ENCODE measurements at regions not wholly inside any gene's neighbourhood (a gene's known extent, or its start where the extent isn't known, plus 50 kb on each side); places are given as distances from the start of the nearest gene placed in this dataset.

- TF ChIP-seq ARID4B (CRISPR knock-in tag; IDR thresholded peaks at IDR 0.05; ENCODE audit: borderline replicate concordance): no peak
- TF ChIP-seq ZNF232 (CRISPR knock-in tag; IDR thresholded peaks at IDR 0.05): no peak
- no peak for TF ChIP-seq CBFB (CRISPR knock-in tag; IDR thresholded peaks at IDR 0.05; ENCODE audit: low read depth)
- TF ChIP-seq ZSCAN18 (CRISPR knock-in tag; IDR thresholded peaks at IDR 0.05): no peak
- TF ChIP-seq RORB (CRISPR knock-in tag; IDR thresholded peaks at IDR 0.05): no peak
- TF ChIP-seq ZNF281 (CRISPR knock-in tag; IDR thresholded peaks at IDR 0.05): no peak
These were observed 1052.8 kb upstream of the TMEM132C start (continued) for GRCh38 chr12:127214186-127214585.

- TF ChIP-seq IRF2 (CRISPR knock-in tag; IDR thresholded peaks at IDR 0.05; ENCODE audit: borderline replicate concordance, low read depth): no peak
- TF ChIP-seq ZNF423 (CRISPR knock-in tag; IDR thresholded peaks at IDR 0.05): no peak
- no peak for TF ChIP-seq EMX1 (CRISPR knock-in tag; IDR thresholded peaks at IDR 0.05)
- TF ChIP-seq CBFB (CRISPR knock-in tag; IDR thresholded peaks at IDR 0.05; ENCODE audit: low read depth): no peak
- TF ChIP-seq CTCF (IDR thresholded peaks at IDR 0.05): no peak
- no peak for TF ChIP-seq PRRX2 (CRISPR knock-in tag; IDR thresholded peaks at IDR 0.05)
- no peak for TF ChIP-seq ETV6 (CRISPR knock-in tag; IDR thresholded peaks at IDR 0.05)
- no peak for TF ChIP-seq CREB1 (CRISPR knock-in tag; IDR thresholded peaks at IDR 0.05)
- no peak for TF ChIP-seq ZSCAN18 (CRISPR knock-in tag; IDR thresholded peaks at IDR 0.05)
- TF ChIP-seq FOXP4 (CRISPR knock-in tag; IDR thresholded peaks at IDR 0.05): no peak
- H3K4me1 Mint-ChIP-seq: no peaks in the 10 kb centered on the region
- H3K27ac Mint-ChIP-seq: no peak overlapping the region
- peaks cover 67% of the 10 kb centered on the region for H3K36me3 Mint-ChIP-seq
- peaks cover 86% of the 10 kb centered on the region for H3K9me3 Mint-ChIP-seq
- H3K27me3 Mint-ChIP-seq (ENCODE audit: low read depth): peaks cover 5% of the 10 kb centered on the region; the same call in 1 of the 2 replicates
- no peak overlapping the region for H3K4me3 Mint-ChIP-seq
- ATAC-seq: no peak
- no peak for DNase-seq (ENCODE audit: low spot score)
- CTCF ChIA-PET: no interaction called here
- POLR2A ChIA-PET: no interaction called here
These were observed 1044.0 kb upstream of the TMEM132C start for GRCh38 chr12:127223011-127223410.
